NCI-H1436 (cell line): ENCODE measurements at regions not wholly inside any gene's neighbourhood (a gene's known extent, or its start where the extent isn't known, plus 50 kb on each side); places are given as distances from the start of the nearest gene placed in this dataset.
"Not testable (repeated sequence)": the region's sequence is repeated elsewhere in the genome, so short reads cannot be mapped to it uniquely, and the experiment has no call there.

ENCODE experiments used
- DNase-seq: peaks from one replicate; lab custom pipeline; 2025; lab: John Stamatoyannopoulos, UW

DNA sequence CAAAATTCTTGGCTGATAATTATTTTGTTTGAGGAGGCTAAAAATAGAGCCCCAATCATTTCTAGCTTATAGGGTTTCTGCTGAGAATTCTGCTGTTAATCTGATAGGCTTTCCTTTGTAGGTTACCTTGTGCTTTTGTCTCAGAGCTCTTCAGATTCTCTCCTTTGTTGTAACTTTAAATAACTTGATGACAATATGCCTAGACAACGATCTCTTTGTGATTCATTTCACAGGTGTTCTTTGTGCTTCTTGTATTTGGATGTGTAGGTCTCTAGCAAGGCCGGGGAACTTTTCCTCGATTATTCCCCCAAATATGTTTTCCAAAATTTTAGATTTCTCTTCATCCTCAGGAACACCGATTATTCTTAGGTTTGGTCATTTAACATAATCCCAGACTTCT is 376.5 kb upstream of the MAN1A1 start:
- no peak for DNase-seq

DNA sequence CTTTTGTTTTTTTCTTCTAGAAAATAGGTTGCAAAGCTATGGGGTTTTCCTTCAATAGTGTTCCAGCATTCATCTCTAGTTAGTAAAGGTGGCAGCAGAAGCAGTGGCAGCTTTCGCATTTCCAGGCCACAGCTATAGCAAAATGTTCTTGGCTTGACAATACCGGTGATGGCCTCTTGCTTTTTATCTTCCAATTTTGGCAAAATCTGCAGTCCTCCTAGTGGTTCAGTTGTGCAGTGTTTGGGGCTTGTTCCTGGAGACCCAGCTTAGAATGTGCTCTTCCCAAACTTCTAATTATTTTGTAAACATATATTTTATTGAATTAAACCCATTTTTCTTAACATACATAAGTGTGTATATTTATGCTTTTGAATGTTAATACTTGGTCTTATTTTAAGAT is 370.6 kb upstream of the MAN1A1 start:
- no peak for DNase-seq

DNA sequence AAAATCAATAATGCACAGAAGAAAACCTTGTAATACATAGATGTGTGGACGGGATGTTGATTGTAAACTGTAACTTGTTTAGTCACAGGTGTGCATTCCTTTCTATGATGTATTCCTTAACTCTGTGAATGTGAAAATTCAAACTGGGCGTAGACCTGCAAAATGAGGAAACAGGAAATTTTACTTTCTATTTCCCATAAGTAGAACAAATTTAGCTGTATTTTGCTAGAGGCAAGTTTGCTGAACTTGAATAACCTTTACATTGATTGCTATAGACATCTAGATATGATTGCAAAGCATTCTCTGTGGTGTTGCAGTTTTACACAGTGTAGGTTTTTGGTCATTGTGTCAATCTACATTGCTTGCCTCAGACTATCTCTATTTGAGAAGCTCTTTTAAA is 368.4 kb upstream of the MAN1A1 start:
- DNase-seq, result no peak

DNA sequence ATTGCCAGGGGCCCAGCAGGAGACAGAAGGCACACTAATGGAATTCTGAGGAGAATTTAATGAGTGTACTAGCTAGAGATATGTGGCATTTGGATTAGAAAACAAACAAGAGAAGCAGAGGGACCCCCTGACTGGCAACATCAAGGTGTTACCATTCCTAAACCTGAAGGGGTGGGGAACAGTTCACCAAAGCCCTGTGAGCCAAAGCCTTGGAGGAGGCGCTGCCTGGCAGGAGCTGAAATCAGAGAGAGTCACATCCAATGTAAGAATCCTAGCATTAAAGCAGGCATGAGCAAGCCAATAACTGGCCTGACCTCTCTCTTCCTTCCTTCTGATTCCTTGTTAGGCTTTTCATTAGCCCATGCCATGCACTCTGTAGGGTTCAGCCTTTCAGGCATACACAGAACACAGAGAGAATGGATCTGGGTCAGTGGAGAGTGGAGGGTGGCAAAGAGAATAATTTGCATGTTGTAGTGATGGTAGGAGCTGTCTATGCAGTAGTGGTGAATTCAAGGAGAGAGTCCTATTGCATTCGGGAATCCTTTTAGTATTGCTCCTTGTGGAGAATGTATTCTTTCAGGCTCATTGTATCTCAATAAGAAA is 367.2 kb upstream of the MAN1A1 start:
- no peak for DNase-seq

DNA sequence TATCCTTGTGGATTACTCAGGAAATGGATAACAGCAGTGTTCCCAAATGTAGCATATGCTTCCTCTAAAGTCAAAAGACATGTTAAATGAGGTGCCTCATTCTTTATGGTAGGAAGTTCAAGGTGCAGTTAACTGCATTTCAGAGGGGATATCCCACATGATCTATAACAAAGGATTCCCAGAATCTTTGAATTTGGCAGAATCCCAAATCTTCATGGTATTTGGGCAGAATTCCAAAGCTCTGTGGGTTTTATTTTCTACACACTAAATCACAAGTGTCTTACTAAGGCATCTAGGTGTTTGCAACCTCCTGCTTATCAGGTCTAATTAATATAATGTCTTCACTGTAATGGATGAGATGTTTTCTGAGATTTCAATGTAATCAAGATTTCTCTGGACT is 364.3 kb upstream of the MAN1A1 start:
- DNase-seq, result no peak

DNA sequence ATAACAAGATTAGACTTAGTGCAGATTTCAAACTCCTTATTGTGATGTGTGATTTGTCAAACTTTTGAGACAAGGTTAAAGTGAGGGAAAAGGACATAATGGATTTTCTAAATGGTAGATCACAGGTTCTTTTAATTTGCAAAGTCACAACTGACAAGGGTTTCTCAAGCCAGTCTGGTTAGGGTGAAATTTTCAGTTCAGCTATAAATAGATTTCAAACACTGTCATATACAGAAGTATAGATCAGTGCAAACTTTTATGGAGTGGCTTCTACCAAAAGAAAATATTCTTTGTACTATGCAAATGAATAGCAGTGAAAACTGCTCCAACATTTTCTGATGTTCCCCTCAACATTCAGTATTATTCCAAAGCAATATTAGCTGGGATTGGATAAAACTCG is 337.1 kb upstream of the MAN1A1 start:
- no peak for DNase-seq

DNA sequence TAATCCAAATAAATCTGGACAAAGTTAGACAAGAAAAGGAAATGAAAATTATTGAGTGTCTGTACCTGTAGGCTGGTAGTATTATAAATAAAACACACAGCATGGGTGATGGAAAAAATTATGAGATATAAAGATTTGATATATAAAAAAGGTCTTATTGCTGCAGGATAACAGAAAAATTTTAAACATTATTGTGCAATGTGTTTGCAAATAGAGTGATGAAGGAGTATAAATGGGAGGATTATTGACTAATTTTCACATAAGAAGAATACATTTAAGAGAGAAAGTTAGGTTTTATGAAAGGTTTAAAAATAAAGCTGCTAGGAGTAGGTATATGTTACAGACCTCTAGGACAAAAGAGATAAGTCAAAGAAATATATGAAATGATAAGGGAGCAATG is 336.7 kb upstream of the MAN1A1 start:
- no peak for DNase-seq

DNA sequence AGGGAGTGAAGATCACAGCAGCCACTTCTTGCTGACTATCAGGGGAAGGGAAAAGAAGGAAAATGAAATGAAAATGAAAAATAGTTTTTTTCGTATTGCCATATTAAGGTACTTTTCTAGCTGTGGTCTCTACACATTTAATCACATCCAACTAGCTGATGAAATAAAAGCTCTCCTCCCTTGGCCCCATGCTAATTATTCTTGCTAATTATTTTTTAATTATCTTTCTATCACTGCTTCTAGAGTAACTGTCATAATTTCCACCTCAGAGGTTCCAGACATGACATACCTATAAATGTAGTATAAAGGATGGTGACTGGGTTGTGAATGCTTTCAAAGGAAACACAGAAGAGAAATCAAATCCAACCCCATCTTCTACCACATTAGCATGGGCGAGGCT is 334.1 kb upstream of the MAN1A1 start:
- DNase-seq, result no peak

DNA sequence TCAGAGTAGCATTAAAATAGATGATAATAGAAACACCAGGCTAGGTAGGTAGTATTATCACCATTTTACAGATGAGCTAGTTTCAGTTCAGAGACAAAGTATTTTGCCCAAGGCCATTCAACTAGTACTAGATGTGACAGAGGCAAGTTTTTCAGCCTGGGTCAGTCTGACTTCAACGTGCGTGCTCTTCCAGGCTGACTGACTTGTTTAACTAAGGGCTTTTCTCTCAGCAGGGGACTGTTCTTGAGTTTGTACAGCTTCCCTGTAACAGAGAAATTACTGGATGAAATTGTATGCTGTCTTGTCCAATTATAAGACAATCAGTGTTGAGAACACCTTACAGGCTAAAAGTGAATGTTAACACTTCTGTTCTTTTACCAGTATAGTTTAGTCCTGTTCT is 333.5 kb upstream of the MAN1A1 start:
- DNase-seq, result no peak

DNA sequence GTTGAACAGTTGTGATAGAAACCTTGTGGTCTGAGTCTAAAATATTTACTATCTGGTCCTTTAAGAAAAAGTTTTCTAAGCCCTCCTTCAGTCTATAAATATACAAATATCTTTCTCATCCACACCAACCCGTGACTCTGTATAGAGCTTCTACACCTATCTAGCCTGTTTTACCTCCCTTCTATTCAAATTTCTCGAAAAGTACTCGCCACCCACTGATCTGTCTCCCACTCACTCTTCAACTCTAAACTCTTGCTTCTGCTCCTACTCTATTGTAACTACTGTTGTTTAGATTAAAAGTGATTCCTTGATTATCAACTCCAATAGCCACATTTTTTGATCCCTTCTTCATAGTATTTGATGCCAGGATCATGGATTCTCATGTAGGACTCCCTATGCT is 329.4 kb upstream of the MAN1A1 start:
- no peak for DNase-seq

DNA sequence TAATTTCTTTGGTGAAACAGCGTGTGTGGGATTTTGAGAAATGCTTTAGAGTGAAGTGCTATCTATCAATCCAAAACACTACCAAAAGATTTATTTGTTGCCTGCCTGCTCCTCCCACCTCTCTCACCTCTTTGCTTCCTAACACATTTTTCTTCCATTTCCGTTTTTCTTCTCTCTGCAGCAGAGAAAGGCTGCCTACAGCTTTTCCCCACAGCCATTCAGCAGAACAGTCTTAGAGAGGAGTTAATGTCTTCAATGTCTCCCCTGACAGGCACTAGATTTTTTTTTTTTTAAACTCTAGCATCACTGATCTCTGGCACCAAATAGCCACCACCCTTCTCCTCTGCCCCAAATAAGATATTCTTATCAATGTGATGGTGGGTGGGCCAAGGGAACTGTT is 327.8 kb upstream of the MAN1A1 start:
- no peak for DNase-seq

DNA sequence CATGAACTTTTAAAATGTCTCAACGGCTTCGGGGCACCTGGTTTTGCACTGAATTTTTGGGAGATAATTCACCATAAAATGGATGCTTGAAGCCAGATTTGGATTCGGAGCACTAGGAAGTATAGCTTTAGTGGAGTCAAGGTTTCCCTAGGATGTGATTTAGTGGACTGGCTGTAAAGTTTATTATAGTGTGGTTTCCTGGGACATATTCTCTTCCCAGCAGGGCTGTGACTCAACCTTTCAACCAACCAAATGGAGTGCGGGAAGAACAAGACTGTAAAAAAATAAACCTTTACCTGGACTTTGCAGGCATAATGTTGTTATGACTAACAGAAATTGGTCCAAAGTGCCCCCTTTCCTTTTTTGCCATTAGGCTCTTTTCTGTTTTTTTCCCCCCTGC is 327.4 kb upstream of the MAN1A1 start:
- no peak for DNase-seq

DNA sequence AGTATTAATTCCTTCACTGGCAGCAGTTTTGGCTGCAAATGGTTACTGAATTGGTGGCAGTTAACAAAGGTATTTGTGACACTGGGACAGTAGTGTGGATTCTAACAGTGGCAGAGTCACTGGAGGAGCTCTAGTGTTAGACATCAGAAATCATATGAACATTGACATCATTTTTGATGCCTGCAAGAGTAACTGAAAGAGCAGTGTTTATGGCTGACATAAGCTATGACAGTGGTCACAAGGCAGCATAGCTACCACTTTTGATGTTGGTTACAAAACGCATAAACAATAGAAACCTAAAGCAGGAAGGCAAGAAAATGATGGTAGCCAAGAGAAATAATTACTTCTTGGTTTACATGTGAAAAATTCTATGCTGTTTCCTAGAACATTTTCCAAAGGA is 326.7 kb upstream of the MAN1A1 start:
- no peak for DNase-seq

DNA sequence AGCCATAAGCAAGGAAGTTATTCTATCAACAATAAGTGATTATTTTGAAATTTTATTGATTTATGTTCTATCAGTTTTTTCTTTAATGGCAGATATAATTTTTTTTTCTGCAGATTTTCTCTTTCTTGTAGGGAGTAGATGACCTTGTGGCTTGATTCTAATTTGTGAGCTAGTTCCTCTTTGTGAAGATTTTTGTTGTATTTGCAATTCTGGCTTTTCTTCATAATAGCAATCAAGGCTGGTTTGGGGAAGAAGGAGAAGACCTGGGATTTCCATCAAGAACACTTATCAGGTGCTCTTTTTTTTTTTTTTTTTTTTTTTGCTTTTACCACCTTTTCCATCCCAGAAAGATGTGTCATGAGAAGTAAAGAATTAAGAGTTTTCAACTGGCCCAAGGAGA is 324.2 kb upstream of the MAN1A1 start:
- DNase-seq, result no peak

DNA sequence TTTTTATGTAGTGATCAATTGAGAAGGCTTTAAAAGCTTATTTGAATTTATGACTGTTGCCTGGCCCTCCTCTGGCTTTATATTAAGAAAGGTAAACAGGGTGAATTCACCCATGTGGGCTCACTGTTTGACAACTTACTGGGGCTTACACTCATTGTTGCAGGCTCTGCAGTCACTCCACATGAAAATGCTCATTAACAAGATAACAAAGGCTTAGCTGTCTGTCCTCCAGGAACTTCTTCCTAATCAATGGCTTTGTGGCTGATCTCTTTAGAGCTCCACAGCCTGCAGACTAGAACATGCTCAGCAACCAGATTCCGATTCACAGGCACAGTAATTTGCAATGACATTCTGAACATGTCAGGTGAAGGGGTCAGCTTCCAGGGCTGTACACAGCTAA is 323.2 kb upstream of the MAN1A1 start:
- DNase-seq, result no peak

DNA sequence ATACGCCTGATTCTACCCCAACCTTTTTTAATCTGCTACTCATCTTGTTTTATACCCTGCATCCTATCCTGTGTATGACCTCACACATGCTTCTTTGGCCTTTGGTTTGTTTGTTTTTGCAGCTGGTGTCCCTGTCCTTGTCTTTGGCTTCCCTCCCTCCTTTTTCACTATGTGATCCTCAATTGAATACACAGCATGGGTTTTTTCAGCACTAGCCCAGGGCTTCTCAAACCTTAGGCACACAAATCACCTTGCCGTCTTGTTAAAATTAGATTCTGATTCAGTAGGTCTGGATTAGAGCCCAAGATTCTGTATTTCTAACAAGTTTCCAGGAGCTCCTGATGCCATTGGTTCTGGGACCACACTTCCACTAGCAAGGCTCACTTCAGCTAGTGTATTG is 321.5 kb upstream of the MAN1A1 start:
- DNase-seq, result no peak

DNA sequence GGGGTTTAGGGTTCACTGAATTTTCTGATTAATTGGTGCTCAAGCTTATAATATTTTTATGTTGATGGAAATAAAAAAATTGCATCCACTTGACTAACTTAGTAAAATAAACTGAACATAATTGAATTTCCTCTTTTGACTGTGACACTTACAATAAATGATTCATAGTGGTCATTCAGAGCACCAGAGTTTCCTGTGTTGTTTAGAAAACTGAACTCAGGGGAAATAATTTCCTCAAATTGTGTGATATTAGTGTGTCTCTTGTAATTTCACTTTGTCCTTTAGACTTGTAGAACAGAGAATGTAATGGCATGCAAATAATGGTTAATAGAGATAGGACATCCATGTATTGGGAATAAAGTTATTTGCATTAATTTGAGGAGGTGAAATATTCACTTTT is 319.7 kb upstream of the MAN1A1 start:
- no peak for DNase-seq

DNA sequence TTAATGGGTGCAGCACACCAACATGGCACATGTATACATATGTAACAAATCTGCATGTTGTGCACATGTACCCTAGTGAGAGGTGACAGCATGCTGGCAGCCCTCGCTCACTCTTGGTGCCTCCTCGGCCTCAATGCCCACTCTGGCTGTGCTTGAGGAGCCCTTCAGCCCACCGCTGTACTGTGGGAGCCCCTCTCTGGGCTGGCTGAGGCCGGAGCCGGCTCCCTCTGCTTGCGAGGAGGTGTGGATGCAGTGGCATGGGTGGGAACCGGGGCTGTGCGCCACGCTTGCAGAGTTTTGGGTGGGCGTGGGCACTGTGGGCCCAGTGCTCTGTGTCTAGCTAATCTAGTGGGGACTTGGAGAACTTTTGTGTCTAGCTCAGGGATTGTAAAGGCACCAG is 315.9 kb upstream of the MAN1A1 start:
- DNase-seq, result not testable (repeated sequence)

DNA sequence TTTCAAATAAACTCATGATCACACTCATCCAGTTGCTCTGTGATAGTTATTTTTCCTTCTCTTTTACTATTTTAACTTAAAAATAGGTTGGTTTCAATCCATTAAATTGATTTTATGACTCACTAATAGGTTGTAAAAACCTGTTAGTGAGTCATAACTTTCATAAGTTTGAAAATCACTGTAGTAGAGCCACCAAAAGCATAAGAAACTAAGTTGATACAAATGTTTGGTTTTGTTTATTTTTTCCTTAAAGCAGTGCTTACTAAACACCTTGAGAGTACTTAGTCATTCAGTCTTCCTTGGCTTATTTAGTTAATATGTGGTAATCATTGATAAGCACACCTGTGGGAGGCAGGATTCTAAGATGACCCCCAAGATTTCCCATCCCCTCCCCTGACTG is 312.1 kb upstream of the MAN1A1 start:
- no peak for DNase-seq

DNA sequence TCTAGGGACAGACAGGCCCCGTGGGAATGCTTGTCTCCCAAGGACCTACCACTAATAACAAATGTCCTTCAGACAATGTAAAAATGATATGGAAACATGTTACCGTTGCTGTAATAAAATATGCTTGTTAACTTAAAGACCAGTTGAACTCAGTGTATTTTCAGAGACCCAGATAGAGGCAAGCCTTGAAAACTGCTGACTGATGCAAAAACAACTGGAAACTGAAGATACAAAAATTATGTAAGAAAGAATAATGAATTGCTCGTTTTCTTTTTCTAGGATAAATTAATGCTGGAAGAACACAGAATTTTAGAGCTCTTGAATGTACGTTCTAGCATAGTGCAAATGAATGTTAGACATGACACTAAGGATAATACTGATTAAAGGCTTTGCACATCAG is 311.5 kb upstream of the MAN1A1 start:
- DNase-seq, result no peak

DNA sequence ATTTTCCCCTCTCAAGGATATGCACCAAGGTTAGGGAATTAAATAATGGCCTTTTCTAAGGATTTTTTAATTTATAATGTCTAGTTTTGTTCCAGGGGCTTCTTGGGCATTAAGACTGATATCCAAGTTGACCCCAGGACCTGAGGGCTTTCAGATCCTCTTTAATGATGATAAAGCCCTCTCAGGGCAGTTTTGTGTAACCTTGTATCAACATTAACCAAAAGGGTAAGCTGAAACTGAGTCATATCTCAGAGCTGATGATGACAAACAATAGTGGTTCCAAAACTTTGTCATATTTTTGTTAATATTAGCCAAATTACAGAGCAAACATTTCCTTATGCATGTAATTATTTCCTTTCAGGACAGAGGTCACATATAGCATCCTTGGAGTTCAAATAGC is 309.4 kb upstream of the MAN1A1 start:
- no peak for DNase-seq

DNA sequence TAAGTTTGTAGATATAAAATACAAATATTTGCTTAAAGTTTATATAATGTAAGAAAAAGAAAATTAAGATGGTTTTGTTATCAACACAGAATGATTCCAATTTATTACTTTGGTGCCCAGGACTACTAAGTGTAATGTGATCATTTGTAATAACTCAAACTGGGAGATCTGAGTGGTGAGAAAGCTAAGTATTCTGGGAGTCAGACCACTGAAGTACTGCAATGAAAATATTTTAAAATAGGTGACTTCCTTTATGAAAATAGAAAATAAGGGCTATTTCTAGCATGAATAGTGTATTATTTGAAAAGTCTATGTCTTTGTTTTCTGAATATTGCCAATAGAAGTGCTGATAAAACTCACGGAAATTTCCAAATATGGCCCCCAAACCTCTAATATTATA is 305.6 kb upstream of the MAN1A1 start:
- DNase-seq, result no peak

DNA sequence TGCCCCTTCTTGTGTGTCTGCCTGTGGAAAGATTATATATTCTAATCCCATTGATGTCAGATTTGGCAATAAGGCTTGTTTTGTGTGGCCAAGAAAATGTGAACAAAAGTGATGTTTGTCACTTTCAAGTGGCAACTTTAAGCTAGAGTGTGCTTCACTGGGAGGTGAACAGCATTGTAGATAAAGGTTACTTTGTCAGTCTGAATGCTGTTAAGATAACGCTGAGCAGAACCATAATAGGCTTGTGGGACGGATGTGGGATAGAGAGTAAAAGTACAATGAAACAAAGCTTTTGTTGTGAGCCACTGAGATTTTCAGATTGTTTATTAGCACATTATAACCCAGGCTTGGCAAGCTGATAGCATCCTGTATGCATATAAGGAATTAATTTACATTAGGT is 303.8 kb upstream of the MAN1A1 start:
- DNase-seq, result no peak

DNA sequence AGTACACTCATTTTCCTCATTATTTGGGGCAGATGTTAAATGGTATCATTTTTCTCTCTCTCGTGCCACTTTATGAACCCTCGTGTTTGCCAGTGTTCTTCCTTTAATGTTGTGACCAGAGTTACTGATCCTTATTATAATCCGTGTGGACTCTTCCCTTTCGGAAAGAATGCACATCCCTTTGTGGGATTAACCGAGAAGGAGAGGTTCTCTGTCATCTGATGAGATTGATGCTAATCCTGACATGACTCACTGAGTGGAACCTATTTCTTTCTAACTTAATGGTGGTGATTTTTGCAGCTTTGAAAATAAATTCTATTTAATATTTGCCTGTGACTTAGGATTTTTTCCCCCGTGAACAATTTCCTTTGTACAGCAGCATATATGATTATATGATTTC is 300.0 kb upstream of the MAN1A1 start:
- no peak for DNase-seq

DNA sequence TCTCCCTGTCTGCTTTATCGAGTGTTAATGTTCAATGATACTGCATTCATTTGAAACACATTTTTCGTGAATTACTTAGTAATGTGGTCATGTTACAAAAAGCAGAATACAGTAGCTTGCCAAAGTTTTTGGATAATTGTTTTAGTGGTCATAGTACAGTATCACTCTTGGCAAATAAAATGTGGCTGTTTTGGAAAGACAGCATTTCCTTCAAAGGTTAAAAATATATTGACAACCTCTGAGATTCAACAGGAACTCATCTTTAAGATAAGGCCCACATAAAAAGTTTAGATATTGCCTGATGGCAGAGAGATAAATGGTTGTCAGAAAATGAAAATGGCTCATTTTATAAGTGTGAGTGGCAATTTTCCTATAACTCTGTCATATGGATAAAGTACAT is 297.7 kb upstream of the MAN1A1 start:
- no peak for DNase-seq
